BLaER1 (cell line): ENCODE measurements at regions not wholly inside any gene's neighbourhood (a gene's known extent, or its start where the extent isn't known, plus 50 kb on each side); places are given as distances from the start of the nearest gene placed in this dataset.

ENCODE experiments used
- H3K27ac ChIP-seq: shearing (Covaris generic); formaldehyde crosslinking; 2 replicates; pipeline ENCODE4 v1.8.1; 2022
- H3K27me3 ChIP-seq: shearing (Covaris generic); formaldehyde crosslinking; 2 replicates; pipeline ENCODE4 v1.8.1; 2022
- H3K36me3 ChIP-seq: shearing (Covaris generic); formaldehyde crosslinking; 2 replicates; pipeline ENCODE4 v1.8.1; 2022
- H3K4me1 ChIP-seq: shearing (Covaris generic); formaldehyde crosslinking; 2 replicates; pipeline ENCODE4 v1.8.1; 2022
- H3K4me2 ChIP-seq: shearing (Covaris generic); formaldehyde crosslinking; 2 replicates; pipeline ENCODE4 v1.8.1; 2022
- H3K4me3 ChIP-seq: shearing (Covaris generic); formaldehyde crosslinking; 2 replicates; pipeline ENCODE4 v1.8.1; 2022
- H3K9ac ChIP-seq: shearing (Covaris generic); formaldehyde crosslinking; 2 replicates; pipeline ENCODE4 v1.8.1; 2022
- H3K9me3 ChIP-seq: shearing (Covaris generic); formaldehyde crosslinking; 2 replicates; pipeline ENCODE4 v1.8.1; 2022
- H4K20me1 ChIP-seq: shearing (Covaris generic); formaldehyde crosslinking; 2 replicates; pipeline ENCODE4 v1.8.1; 2022
- Cebpa-rat ChIP-seq: shearing (Covaris generic); IDR thresholded peaks from 2 replicates; pipeline ENCODE4 v1.8.1; 2022

DNA sequence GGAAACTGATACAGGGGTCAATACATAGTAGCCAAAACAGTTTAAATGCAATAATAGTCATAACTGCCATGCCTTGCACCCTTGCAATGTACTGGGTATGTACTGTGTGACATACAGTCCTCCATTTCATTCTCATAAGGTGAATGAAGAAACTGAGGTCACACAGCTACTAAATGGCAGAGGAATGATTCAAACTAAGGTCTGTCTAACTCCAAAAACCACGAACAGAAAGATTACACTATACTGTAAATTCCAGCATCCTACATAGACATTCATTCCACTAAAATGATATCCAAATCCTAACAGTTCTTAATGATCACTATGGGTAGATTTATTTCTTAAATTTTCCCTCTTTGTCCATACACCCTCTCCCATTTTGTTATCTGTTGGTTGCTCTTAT lies 238.1 kb upstream of the SERP2 start:
- Histone ChIP-seq H3K27ac (no peak overlapping the region), H3K27me3 (no peaks in the 10 kb centered on the region), H4K20me1 (no peaks in the 10 kb centered on the region), H3K9me3 (no peaks in the 10 kb centered on the region), H3K36me3 (no peaks in the 10 kb centered on the region), H3K4me2 (no peak overlapping the region), H3K4me1 (no peaks in the 10 kb centered on the region), H3K4me3 (no peak overlapping the region), H3K9ac (no peak overlapping the region)
- no peak for TF ChIP-seq Cebpa-rat

- Histone ChIP-seq H3K36me3 (no peaks in the 10 kb centered on the region), H3K27me3 (no peaks in the 10 kb centered on the region), H3K27ac (no peak overlapping the region), H3K4me3 (no peak overlapping the region), H3K4me2 (no peak overlapping the region), H3K9me3 (no peaks in the 10 kb centered on the region), H4K20me1 (no peaks in the 10 kb centered on the region), H3K4me1 (peaks cover 8% of the 10 kb centered on the region), H3K9ac (no peak overlapping the region)
- TF ChIP-seq Cebpa-rat, result no peak
Observed at GRCh38 chr13:44136696-44137268, 236.8 kb upstream of the SERP2 start.

- TF ChIP-seq Cebpa-rat, result no peak
- Histone ChIP-seq H3K27me3 (no peaks in the 10 kb centered on the region), H3K4me1 (peaks cover 11% of the 10 kb centered on the region), H3K27ac (no peak overlapping the region), H4K20me1 (no peaks in the 10 kb centered on the region), H3K9ac (no peak overlapping the region), H3K36me3 (no peaks in the 10 kb centered on the region), H3K4me2 (no peak overlapping the region), H3K4me3 (no peak overlapping the region), H3K9me3 (no peaks in the 10 kb centered on the region)
Observed at GRCh38 chr13:44137466-44137865, 236.2 kb upstream of the SERP2 start.

DNA sequence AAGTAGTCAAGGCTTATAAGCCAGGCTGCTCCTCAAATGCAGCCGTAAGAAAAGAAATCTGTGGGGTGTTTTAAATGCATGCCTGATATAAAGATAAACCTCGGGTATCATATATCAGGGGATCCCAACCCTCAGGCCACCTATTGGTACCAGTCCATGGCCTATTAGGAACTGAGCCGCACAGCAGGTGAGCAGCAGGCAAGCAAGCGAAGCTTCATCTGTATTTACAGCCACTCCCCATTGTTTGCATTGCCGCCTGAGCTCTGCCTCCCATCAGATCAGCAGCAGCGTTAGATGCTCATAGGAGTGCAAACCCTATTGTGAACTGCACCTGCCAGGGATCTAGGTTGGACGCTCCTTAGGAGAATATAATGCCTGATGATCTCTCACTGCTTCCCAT lies 233.5 kb upstream of the SERP2 start:
- Histone ChIP-seq H3K27ac (no peak overlapping the region), H3K4me2 (no peak overlapping the region), H4K20me1 (no peaks in the 10 kb centered on the region), H3K9ac (no peak overlapping the region), H3K27me3 (no peaks in the 10 kb centered on the region), H3K9me3 (no peaks in the 10 kb centered on the region), H3K4me1 (peaks cover 38% of the 10 kb centered on the region), H3K4me3 (no peak overlapping the region), H3K36me3 (no peaks in the 10 kb centered on the region)
- no peak for TF ChIP-seq Cebpa-rat

DNA sequence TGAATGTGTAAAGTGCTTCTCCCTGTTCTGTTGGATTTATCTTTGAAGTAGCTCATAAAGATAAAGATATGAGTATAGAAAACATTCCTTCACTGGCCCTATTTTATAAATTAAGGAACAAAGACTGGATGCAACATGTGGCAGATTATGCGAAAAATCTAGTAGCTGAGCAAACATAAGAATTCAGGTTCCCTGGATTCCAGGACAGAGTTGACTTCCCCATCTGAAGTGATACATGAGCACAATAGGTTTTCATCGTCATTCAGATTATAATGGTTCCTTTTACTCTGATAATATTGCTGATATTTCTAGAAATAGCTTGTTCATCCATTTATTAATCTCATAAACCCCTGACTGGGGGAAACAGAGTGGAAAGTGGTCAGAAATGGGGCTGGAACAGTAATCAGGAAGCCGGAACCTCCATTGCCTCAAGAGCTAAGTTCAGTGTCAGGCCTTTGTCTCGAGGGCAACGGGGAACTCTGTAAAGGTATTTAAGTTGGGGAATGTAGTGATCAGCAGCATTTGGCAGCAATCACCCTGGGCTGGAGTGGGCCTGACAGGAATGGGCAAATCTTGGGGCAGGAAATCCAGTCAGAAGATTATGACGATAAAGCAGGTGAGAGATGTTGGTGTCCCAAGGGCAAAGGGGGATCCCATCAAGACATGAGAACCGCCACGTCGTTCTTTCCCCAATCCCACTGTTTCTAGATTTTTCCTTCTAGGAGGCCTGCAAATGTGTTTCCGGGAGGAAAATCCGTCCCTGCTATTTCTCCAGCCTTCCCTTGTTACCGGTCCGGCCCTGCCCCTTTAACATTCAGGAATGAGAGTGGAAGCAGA lies 232.5 kb upstream of the SERP2 start:
- Histone ChIP-seq H3K36me3 (no peaks in the 10 kb centered on the region), H3K9me3 (no peaks in the 10 kb centered on the region), H3K4me1 (peaks cover 47% of the 10 kb centered on the region), H3K4me2 (peak overlapping the region; percentile 94), H3K4me3 (peak overlapping the region; percentile 70), H3K27me3 (no peaks in the 10 kb centered on the region), H4K20me1 (no peaks in the 10 kb centered on the region), H3K9ac (peak overlapping the region; percentile 85), H3K27ac (peak overlapping the region; percentile 89)
- no peak for TF ChIP-seq Cebpa-rat

DNA sequence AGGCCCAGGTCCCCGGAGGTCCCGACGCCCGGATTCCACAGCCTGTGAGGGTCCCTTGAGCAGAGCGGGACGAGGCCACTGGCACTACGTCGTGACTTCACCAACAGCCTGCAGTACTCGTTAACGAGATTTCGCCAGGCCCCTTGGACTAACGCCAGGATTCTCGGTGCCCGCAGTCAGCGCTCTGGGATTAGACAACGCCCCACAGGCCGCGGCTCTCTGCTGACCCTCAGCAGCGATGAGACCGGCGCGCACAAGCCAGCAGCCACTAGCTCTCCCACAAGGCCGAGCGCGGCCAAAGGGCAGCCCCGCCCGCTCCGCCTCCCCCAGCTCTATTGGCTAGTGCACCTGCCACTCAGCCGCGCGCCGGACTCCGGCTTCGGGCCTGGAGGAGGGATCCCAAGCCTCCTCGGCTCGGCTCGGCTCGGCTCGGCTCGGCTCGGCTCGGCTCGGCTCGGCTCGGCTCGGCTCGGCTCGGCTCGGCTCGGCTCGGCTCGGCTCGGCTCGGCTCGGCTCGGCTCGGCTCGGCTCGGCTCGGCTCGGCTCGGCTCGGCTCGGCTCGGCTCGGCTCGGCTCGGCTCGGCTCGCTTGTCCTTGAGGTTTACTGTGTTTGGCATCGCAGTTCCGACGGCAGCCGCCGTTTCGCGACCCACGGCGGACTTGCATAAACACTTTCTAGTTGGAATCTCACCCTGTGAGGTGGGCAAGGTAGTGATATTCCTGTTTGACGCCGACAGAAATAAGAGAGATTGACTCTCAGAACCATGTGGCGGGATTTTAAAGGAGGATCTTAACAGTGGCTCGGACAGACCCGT lies 231.7 kb upstream of the SERP2 start:
- peaks cover 56% of the 10 kb centered on the region for H3K4me1 ChIP-seq

GRCh38 chr13:44142540-44142867 lies 231.1 kb upstream of the SERP2 start:
- Histone ChIP-seq H4K20me1 (no peaks in the 10 kb centered on the region), H3K9me3 (no peaks in the 10 kb centered on the region), H3K4me1 (peaks cover 61% of the 10 kb centered on the region), H3K36me3 (no peaks in the 10 kb centered on the region), H3K27ac (peak overlapping the region; percentile 79), H3K27me3 (no peaks in the 10 kb centered on the region), H3K4me3 (peak overlapping the region; percentile 64), H3K9ac (peak overlapping the region; percentile 80), H3K4me2 (peak overlapping the region; percentile 84)
- no peak for TF ChIP-seq Cebpa-rat

More for the DNA sequence above, 231.7 kb upstream of the SERP2 start:
- Histone ChIP-seq H3K27ac (peak overlapping the region; percentile 89), H3K36me3 (no peaks in the 10 kb centered on the region), H3K4me2 (peak overlapping the region; percentile 94), H3K27me3 (no peaks in the 10 kb centered on the region), H4K20me1 (no peaks in the 10 kb centered on the region), H3K9ac (peak overlapping the region; percentile 85), H3K4me3 (peak overlapping the region; percentile 70), H3K9me3 (no peaks in the 10 kb centered on the region)
- TF ChIP-seq Cebpa-rat, result no peak

GRCh38 chr13:44142941-44143665 lies 230.5 kb upstream of the SERP2 start:
- TF ChIP-seq Cebpa-rat, result no peak
- Histone ChIP-seq H3K9ac (peak overlapping the region; percentile 80; the same call in 1 of the 2 replicates), H3K36me3 (no peaks in the 10 kb centered on the region), H3K4me1 (peaks cover 67% of the 10 kb centered on the region), H3K4me2 (peak overlapping the region; percentile 84), H3K27me3 (no peaks in the 10 kb centered on the region), H3K4me3 (peak overlapping the region; percentile 64), H3K9me3 (no peaks in the 10 kb centered on the region), H3K27ac (peak overlapping the region; percentile 79; the same call in 1 of the 2 replicates), H4K20me1 (no peaks in the 10 kb centered on the region)

GRCh38 chr13:44146138-44146537 lies 227.5 kb upstream of the SERP2 start:
- Histone ChIP-seq H3K4me1 (peaks cover 71% of the 10 kb centered on the region), H3K9ac (no peak overlapping the region; the same call in 1 of the 2 replicates), H3K4me2 (peak overlapping the region; percentile 84), H3K36me3 (no peaks in the 10 kb centered on the region), H3K27me3 (no peaks in the 10 kb centered on the region), H3K27ac (peak overlapping the region; percentile 68), H3K4me3 (peak overlapping the region; percentile 29; the same call in 1 of the 2 replicates), H3K9me3 (no peaks in the 10 kb centered on the region), H4K20me1 (no peaks in the 10 kb centered on the region)
- TF ChIP-seq Cebpa-rat, result no peak
